Endodermal cell (in vitro differentiated cells): ENCODE measurements at regions not wholly inside any gene's neighbourhood (a gene's known extent, or its start where the extent isn't known, plus 50 kb on each side); places are given as distances from the start of the nearest gene placed in this dataset.

Source experiments
- DNase-seq: peaks from one replicate; pipeline ENCODE4 v3.0.0-alpha.2; 2017
- H3K27ac ChIP-seq: 2 replicates; pipeline ENCODE4 v1.5.1; 2013; ENCODE audit warnings: mild to moderate bottlenecking, low read depth, low read length, moderate library complexity
- H3K27me3 ChIP-seq: 2 replicates; pipeline ENCODE4 v1.6.1; 2013; ENCODE audit warnings: mild to moderate bottlenecking, low read length, moderate library complexity; ENCODE audit not compliant: insufficient read depth, control insufficient read depth, poor library complexity, severe bottlenecking
- H3K36me3 ChIP-seq: 2 replicates; pipeline ENCODE4 v1.7.0; 2013; ENCODE audit warnings: mild to moderate bottlenecking, low read length, moderate library complexity; ENCODE audit not compliant: control insufficient read depth, insufficient read depth
- H3K4me1 ChIP-seq: one replicate; pipeline ENCODE4 v1.7.0; 2013; ENCODE audit warnings: low read length; ENCODE audit not compliant: control insufficient read depth, insufficient read depth
- H3K4me3 ChIP-seq: 2 replicates; pipeline ENCODE4 v1.5.1; 2013; ENCODE audit warnings: mild to moderate bottlenecking, low read length, moderate library complexity
- H3K9ac ChIP-seq: 2 replicates; pipeline ENCODE4 v1.6.1; 2013; ENCODE audit warnings: mild to moderate bottlenecking, low read length, moderate library complexity; ENCODE audit not compliant: poor library complexity, severe bottlenecking; ENCODE audit errors: extremely low read depth
- H3K9me3 ChIP-seq: 2 replicates; pipeline ENCODE4 v1.6.1; 2013; ENCODE audit warnings: mild to moderate bottlenecking, low read length, moderate library complexity; ENCODE audit not compliant: control insufficient read depth
- H3K27ac Mint-ChIP-seq: 2 replicates; pipeline ENCODE4 v1.8.0; 2020; ENCODE audit warnings: mixed read lengths
- H3K27me3 Mint-ChIP-seq: 2 replicates; pipeline ENCODE4 v1.8.0; 2021; ENCODE audit warnings: mild to moderate bottlenecking, mixed read lengths; ENCODE audit not compliant: insufficient read depth
- H3K36me3 Mint-ChIP-seq: 2 replicates; pipeline ENCODE4 v1.8.0; 2020; ENCODE audit warnings: low read depth, mixed read lengths
- H3K4me1 Mint-ChIP-seq: 2 replicates; pipeline ENCODE4 v1.8.0; 2020; ENCODE audit warnings: mixed read lengths
- H3K4me3 Mint-ChIP-seq: 2 replicates; pipeline ENCODE4 v1.8.0; 2020; ENCODE audit warnings: mild to moderate bottlenecking, moderate library complexity, mixed read lengths
- H3K9me3 Mint-ChIP-seq: 2 replicates; pipeline ENCODE4 v1.8.0; 2020; ENCODE audit warnings: mild to moderate bottlenecking, mixed read lengths
- CTCF ChIP-seq: fragments of 200-600 bp; sonication (generic); conservative IDR thresholded peaks from 2 replicates; pipeline ENCODE4 v1.5.0; 2021; ENCODE audit warnings: antibody characterized with exemption, mild to moderate bottlenecking
- WGBS, 2 experiments: methylation state at CpG; one replicate each; pipeline versions ENCODE4 v1.1.5 to v1.1.7; 2013; ENCODE audit warnings: missing lambda C conversion rate in 2 of 2, mixed read lengths in 1 of 2; ENCODE audit not compliant: insufficient coverage in 1 of 2, insufficient read length in 1 of 2; 5-methylcytosine and 5-hydroxymethylcytosine counted together

- H3K4me3 Mint-ChIP-seq, result no peak overlapping the region
- H3K4me1 Mint-ChIP-seq, result peaks cover 27% of the 10 kb centered on the region
- 88 to 96% methylated on average over 1 to 4 of the region's 4 CpGs for WGBS, 2 experiments
These were observed 165.6 kb downstream of the ARL6IP6 start for GRCh38 chr2:152883951-152884487.

GRCh38 chr2:152881527-152881926 lies 163.1 kb downstream of the ARL6IP6 start:
- Histone ChIP-seq H3K4me1 (peaks cover 8% of the 10 kb centered on the region), H3K9ac (no peak overlapping the region), H3K9me3 (no peaks in the 10 kb centered on the region), H3K27me3 (no peaks in the 10 kb centered on the region), H3K4me3 (peak overlapping the region; percentile 42), H3K36me3 (no peaks in the 10 kb centered on the region), H3K27ac (no peak overlapping the region)
- peaks cover 5% of the 10 kb centered on the region for H3K27me3 Mint-ChIP-seq
- no peak for DNase-seq
- H3K27ac Mint-ChIP-seq, result peak overlapping the region; percentile 9
- H3K4me3 Mint-ChIP-seq, result no peak overlapping the region
- H3K36me3 Mint-ChIP-seq, result no peaks in the 10 kb centered on the region
- H3K4me1 Mint-ChIP-seq, result peaks cover 21% of the 10 kb centered on the region
- TF ChIP-seq CTCF, result no peak
- peaks cover 10% of the 10 kb centered on the region for H3K9me3 Mint-ChIP-seq

More at GRCh38 chr2:152883951-152884487, 165.6 kb downstream of the ARL6IP6 start:
- no peak for DNase-seq
- Histone ChIP-seq H3K4me3 (no peak overlapping the region), H3K9ac (no peak overlapping the region), H3K27ac (no peak overlapping the region), H3K9me3 (no peaks in the 10 kb centered on the region), H3K4me1 (peaks cover 8% of the 10 kb centered on the region), H3K27me3 (no peaks in the 10 kb centered on the region), H3K36me3 (no peaks in the 10 kb centered on the region)
- Mint-ChIP-seq H3K27ac (no peak overlapping the region), H3K36me3 (no peaks in the 10 kb centered on the region), H3K27me3 (no peaks in the 10 kb centered on the region), H3K9me3 (peaks cover 10% of the 10 kb centered on the region)
- TF ChIP-seq CTCF, result no peak

GRCh38 chr2:152879275-152879674 lies 160.9 kb downstream of the ARL6IP6 start:
- H3K36me3 ChIP-seq, result no peaks in the 10 kb centered on the region
- H3K9ac ChIP-seq, result no peak overlapping the region
- Mint-ChIP-seq H3K4me3 (no peak overlapping the region), H3K9me3 (peaks cover 7% of the 10 kb centered on the region), H3K27me3 (peaks cover 5% of the 10 kb centered on the region), H3K27ac (no peak overlapping the region), H3K36me3 (no peaks in the 10 kb centered on the region), H3K4me1 (peaks cover 31% of the 10 kb centered on the region)
- no peak for TF ChIP-seq CTCF
- H3K4me3 ChIP-seq, result no peak overlapping the region
- H3K9me3 ChIP-seq, result no peaks in the 10 kb centered on the region
- H3K27me3 ChIP-seq, result no peaks in the 10 kb centered on the region
- no peak for DNase-seq
- H3K4me1 ChIP-seq, result peaks cover 8% of the 10 kb centered on the region
- WGBS, 2 experiments, result 91 to 100% methylated on average over 1 to 3 of the region's 3 CpGs
- no peak overlapping the region for H3K27ac ChIP-seq
